Gastrocnemius medialis (tissue), 4 donors: ENCODE measurements at regions not wholly inside any gene's neighbourhood (a gene's known extent, or its start where the extent isn't known, plus 50 kb on each side); places are given as distances from the start of the nearest gene placed in this dataset.
"Not testable (repeated sequence)": the region's sequence is repeated elsewhere in the genome, so short reads cannot be mapped to it uniquely, and the experiment has no call there.

Source experiments
- ATAC-seq, 2 donors: fragments of 150-250 bp; one replicate each; pipeline ENCODE4 v1.9.1; 2016
- DNase-seq, 2 donors: peaks; one replicate each; pipeline ENCODE4 v3.0.0-alpha.2; 2019
- H3K27ac ChIP-seq, 4 donors: fragments of 200-600 bp; sonication (generic); 1 replicate in 1 of 4; 2 replicates in 3 of 4; pipeline ENCODE4 v1.5.1; 2016 to 2018; ENCODE audit warnings: mild to moderate bottlenecking in 2 of 4, moderate library complexity in 1 of 4
- H3K27me3 ChIP-seq, 3 donors: fragments of 200-600 bp; sonication (generic) in 2 of 3; 1 replicate in 1 of 3; 2 replicates in 2 of 3; pipeline versions ENCODE4 v1.5.1 to v1.6.0; 2016 to 2019; ENCODE audit warnings: mild to moderate bottlenecking in 1 of 3, moderate library complexity in 1 of 3
- H3K36me3 ChIP-seq, 2 donors: fragments of 200-600 bp; sonication (generic) in 1 of 2; one replicate each; pipeline ENCODE4 v1.5.1; 2017 to 2018
- H3K4me1 ChIP-seq, 2 donors: fragments of 200-600 bp; sonication (generic) in 1 of 2; one replicate each; pipeline ENCODE4 v1.5.1; 2016 to 2017; ENCODE audit warnings: mild to moderate bottlenecking in 2 of 2
- H3K4me3 ChIP-seq, 4 donors: fragments of 200-600 bp; sonication (generic) in 3 of 4; 1 replicate in 1 of 4; 2 replicates in 3 of 4; pipeline ENCODE4 v1.5.1; 2016 to 2019; ENCODE audit warnings: mild to moderate bottlenecking in 2 of 4
- H3K9me3 ChIP-seq, 3 donors: fragments of 200-600 bp; sonication (generic) in 2 of 3; 1 replicate in 1 of 3; 2 replicates in 2 of 3; pipeline ENCODE4 v1.5.1; 2016 to 2019
- CTCF ChIP-seq, 5 experiments: fragments of 450-650 bp in 3 of 5; fragments of 200-600 bp in 2 of 5; sonication (generic) in 2 of 5; IDR thresholded peaks in 4 of 5; conservative IDR thresholded peaks in 1 of 5; 1 replicate in 4 of 5; 2 replicates in 1 of 5; pipeline ENCODE4 v1.5.1; 2016 to 2019; ENCODE audit warnings: antibody characterized with exemption in 5 of 5, mild to moderate bottlenecking in 3 of 5, moderate library complexity in 3 of 5
- POLR2A ChIP-seq, 2 donors: fragments of 450-650 bp; IDR thresholded peaks; one replicate each; pipeline ENCODE4 v1.6.1; 2017; ENCODE audit warnings: antibody characterized with exemption in 2 of 2, mild to moderate bottlenecking in 2 of 2, moderate library complexity in 2 of 2
- in situ Hi-C, 4 donors: fragments of 200-750 bp; cut with MboI; loops; one replicate each; pipeline versions ENCODE4 v1.15.0 to v1.8.0; 2017; ENCODE audit warnings: low sequenced_read_pairs in 4 of 4
- intact Hi-C: fragments of 100-400 bp; cut with DNase I; formaldehyde crosslinking; loops from one replicate; pipeline ENCODE4 v1.15.1; 2023; ENCODE audit warnings: low total_unique reads

- no peak overlapping the region for H3K27ac ChIP-seq
- no peaks in the 10 kb centered on the region for H3K36me3 ChIP-seq
- peaks cover 4 to 5% of the 10 kb centered on the region in 2 donors for H3K4me1 ChIP-seq
- in situ Hi-C loops (no loop called here), intact Hi-C loops (no loop called here)
- H3K27me3 ChIP-seq = no peaks in the 10 kb centered on the region
- ATAC-seq = no peak
- H3K9me3 ChIP-seq = no peaks in the 10 kb centered on the region
- TF ChIP-seq CTCF (IDR thresholded peaks at IDR 0.05 in 4 of 5, conservative IDR thresholded peaks at IDR 0.05 in 1 of 5) = no peak
- no peak for DNase-seq
- H3K4me3 ChIP-seq = no peak overlapping the region
Observed at GRCh38 chr2:150209746-150210145, 277.7 kb downstream of the RND3 start.

- H3K27me3 ChIP-seq = no peaks in the 10 kb centered on the region
- H3K36me3 ChIP-seq = no peaks in the 10 kb centered on the region
- ATAC-seq (no peak), DNase-seq (no peak)
- H3K4me3 ChIP-seq = no peak overlapping the region
- TF ChIP-seq POLR2A (IDR thresholded peaks at IDR 0.05) = no peak
- TF ChIP-seq CTCF (IDR thresholded peaks at IDR 0.05 in 4 of 5, conservative IDR thresholded peaks at IDR 0.05 in 1 of 5) = no peak
- intact Hi-C loops (no loop called here), in situ Hi-C loops (no loop called here)
- H3K27ac ChIP-seq = no peak overlapping the region
- no peaks in the 10 kb centered on the region for H3K9me3 ChIP-seq
- H3K4me1 ChIP-seq = peaks cover 4 to 5% of the 10 kb centered on the region in 2 donors
Observed at GRCh38 chr2:150208689-150209088, 278.8 kb downstream of the RND3 start.

GRCh38 chr2:150207979-150208378 lies 279.5 kb downstream of the RND3 start:
- H3K4me3 ChIP-seq = no peak overlapping the region
- ATAC-seq = no peak
- DNase-seq = no peak
- in situ Hi-C loops (no loop called here), intact Hi-C loops (no loop called here)
- H3K4me1 ChIP-seq = peaks cover 2 to 5% of the 10 kb centered on the region in 2 donors
- no peak overlapping the region for H3K27ac ChIP-seq
- no peaks in the 10 kb centered on the region for H3K9me3 ChIP-seq
- no peaks in the 10 kb centered on the region for H3K27me3 ChIP-seq
- TF ChIP-seq CTCF (IDR thresholded peaks at IDR 0.05 in 4 of 5, conservative IDR thresholded peaks at IDR 0.05 in 1 of 5) (no peak), POLR2A (IDR thresholded peaks at IDR 0.05) (no peak)
- H3K36me3 ChIP-seq = no peaks in the 10 kb centered on the region

- Histone ChIP-seq H3K4me3 (no peak overlapping the region), H3K27me3 (no peaks in the 10 kb centered on the region), H3K36me3 (no peaks in the 10 kb centered on the region), H3K27ac (no peak overlapping the region), H3K4me1 (peaks cover 0 to 5% of the 10 kb centered on the region in 2 donors), H3K9me3 (no peaks in the 10 kb centered on the region)
- in situ Hi-C loops = no loop called here
- intact Hi-C loops = no loop called here
- ATAC-seq (no peak), DNase-seq (no peak)
- TF ChIP-seq CTCF (IDR thresholded peaks at IDR 0.05 in 4 of 5, conservative IDR thresholded peaks at IDR 0.05 in 1 of 5) = no peak
- no peak for TF ChIP-seq POLR2A (IDR thresholded peaks at IDR 0.05)
Observed at GRCh38 chr2:150204451-150204850, 283.0 kb downstream of the RND3 start.

- H3K4me3 ChIP-seq, DNase-seq, intact Hi-C loops, H3K27me3 ChIP-seq, H3K9me3 ChIP-seq, H3K36me3 ChIP-seq, H3K4me1 ChIP-seq, in situ Hi-C loops, H3K27ac ChIP-seq, ATAC-seq: not testable (repeated sequence)
Observed at GRCh38 chr2:150194816-150195215, 292.7 kb downstream of the RND3 start.
